GM19193 (cell line): ENCODE measurements at regions not wholly inside any gene's neighbourhood (a gene's known extent, or its start where the extent isn't known, plus 50 kb on each side); places are given as distances from the start of the nearest gene placed in this dataset.

Source experiments
- POLR2A ChIP-seq: IDR thresholded peaks from 4 replicates; pipeline ENCODE4 v1.6.1; 2011; ENCODE audit not compliant: insufficient read depth, insufficient read length; ENCODE audit errors: extremely low read depth

DNA sequence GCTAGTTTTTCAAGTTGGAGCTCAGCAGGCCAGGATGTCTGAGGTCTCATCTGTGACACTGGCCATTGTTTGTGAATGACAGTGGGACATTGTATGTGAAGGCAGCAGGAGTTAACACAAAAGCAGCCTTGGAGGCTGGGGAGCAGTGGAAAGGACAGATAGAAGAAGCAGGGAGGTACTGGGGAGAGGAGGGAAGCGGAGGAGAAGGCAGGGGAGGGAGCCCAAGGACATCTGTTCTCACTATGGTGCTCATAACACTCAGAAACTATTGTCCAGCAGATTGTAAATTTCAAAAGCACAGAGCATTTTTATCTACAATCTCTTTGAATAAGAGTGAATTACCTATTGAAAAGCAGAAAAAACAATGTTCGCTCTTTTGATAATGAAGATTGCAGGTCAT lies 253.6 kb upstream of the DIPK2B start:
- TF ChIP-seq POLR2A, result no peak

- TF ChIP-seq POLR2A, result no peak
Measured at GRCh38 chrX:45449982-45450381, 249.3 kb upstream of the DIPK2B start.

GRCh38 chrX:45447995-45448394 lies 247.3 kb upstream of the DIPK2B start:
- TF ChIP-seq POLR2A, result no peak

DNA sequence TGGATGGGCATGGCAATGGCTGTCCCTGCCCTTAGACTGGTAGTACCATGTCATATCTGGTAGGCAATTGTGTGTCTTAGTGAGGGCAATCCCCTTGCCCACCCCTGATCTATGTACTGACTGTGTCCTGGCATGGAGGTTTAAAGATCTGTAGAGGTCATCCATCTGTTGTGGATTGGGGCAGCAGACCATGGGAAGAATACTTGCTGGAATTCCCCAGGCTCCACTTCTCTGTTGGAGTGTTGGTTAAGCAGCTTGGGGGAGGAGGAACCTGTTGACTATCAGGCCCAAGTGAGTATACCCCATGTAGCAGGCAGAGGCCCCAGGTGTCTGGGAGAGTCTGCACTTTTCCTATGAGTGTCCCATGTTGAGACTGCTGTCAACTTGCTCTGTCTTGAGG lies 246.7 kb upstream of the DIPK2B start:
- no peak for TF ChIP-seq POLR2A

GRCh38 chrX:45445745-45446412 lies 245.2 kb upstream of the DIPK2B start:
- no peak for TF ChIP-seq POLR2A

DNA sequence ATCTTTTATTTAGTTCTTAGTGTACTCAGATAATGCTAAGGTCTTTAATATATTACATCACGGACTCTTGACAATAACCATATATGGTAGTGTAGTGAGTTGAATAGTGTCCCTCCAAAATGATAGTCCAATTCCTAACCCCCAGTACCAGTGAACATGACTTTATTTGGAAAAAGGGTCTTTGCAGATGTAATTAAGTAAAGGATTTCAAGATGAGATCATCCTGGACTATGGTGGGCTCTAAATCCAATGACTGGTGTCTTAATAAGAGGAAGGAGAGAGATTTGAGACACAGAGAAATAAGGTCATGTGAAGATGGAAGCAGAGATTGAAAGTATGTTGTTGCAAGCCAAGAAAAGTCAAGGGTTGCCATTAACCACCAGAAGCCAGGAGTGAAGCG lies 236.5 kb upstream of the DIPK2B start:
- no peak for TF ChIP-seq POLR2A

DNA sequence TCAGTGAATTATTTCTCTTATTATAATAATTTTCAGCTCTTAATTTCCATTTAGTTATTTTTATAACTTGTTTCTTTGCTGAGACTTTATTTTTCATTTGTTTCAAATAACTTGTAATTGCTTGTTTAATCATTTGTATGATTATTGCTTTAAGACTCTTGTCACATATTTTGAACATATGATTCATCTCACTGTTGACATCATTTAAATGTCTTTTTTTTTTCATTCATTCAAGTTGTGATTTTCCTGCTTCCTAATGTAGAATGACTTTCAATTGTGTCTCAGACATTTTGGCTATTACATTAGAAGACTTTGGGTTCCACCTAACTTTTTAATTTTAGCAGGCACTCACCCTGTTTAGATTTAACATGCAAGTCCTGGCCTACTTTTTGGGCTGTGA lies 234.8 kb upstream of the DIPK2B start:
- TF ChIP-seq POLR2A, result no peak

DNA sequence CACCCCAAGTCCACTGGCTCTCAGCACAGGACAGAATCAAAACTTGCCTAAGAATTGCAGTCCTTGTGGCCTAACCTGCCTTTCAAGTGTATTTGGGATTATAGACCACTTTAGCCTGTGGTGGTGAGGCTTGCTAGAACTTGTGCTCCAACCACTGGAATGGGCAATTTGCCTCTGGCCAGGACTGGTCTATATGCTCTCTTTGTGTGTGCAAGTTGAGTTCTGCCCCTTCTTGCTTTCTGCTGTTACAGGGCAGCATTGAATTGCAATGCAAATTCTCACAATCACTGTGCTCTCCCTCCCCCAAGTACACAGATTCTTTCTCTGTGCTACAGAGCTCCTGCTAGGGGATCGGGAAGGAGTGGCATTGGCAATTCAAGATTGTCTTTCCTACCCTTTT lies 233.6 kb upstream of the DIPK2B start:
- TF ChIP-seq POLR2A, result no peak

DNA sequence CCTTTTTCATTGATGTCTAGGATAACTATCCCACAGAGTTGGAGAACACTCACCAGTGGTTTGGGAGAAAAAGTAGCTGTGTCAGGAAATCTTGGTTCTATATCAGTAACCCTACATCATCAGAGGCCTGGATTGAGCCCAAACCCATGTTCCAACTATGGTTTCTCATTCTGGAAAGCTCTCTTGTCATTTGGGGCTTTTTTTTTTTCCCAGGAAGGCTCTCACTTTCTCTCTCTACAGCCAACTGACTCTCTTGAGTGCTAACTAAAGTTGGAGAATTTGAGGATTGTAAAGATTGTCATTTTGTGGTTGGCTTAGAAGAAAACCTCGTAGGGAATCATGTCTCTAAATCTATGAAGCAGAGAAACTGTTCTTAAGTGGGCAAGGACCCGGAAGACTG lies 228.2 kb upstream of the DIPK2B start:
- no peak for TF ChIP-seq POLR2A

- no peak for TF ChIP-seq POLR2A
Measured at GRCh38 chrX:45424326-45424725, 223.7 kb upstream of the DIPK2B start.

- no peak for TF ChIP-seq POLR2A
Measured at GRCh38 chrX:45422216-45422925, 221.7 kb upstream of the DIPK2B start.

DNA sequence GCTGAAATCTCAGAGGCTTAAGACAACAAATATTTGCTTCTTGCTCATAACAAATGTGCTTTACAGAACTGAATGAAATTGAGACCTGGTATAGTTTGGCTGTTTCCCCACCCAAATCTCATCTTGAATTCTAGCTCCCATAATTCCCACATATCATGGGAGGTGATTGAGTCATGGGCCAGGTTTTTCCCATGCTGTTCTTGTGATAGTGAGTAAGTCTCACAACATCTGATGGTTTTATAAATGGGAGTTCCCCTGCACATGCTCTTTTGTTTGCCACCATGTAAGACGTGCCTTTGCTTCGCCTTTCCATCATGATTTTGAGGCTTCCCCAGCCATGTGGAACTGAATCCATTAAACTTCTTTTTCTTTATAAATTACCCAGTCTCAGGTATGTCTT lies 221.1 kb upstream of the DIPK2B start:
- TF ChIP-seq POLR2A, result no peak

DNA sequence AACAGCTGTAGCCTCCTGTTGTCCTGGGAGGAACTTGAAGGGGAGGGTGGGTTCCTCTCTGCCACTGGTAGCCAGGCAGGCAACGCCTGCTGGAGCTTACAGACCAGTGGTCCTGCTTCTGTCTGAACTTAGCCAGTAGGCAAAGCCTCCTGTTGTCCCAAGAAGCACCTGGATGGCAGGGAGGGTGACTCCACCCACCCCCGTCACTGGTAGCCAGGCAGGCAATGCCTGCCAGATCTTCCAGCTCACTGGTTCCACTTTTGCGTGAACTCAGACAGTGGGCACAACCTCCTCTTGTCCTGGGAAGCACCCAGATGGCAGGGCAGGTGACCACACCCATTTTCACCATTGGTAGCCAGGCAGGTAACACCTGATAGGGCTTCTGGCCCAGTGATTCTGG lies 203.5 kb upstream of the DIPK2B start:
- TF ChIP-seq POLR2A, result no peak

- no peak for TF ChIP-seq POLR2A
Measured at GRCh38 chrX:45401923-45402322, 201.2 kb upstream of the DIPK2B start.

GRCh38 chrX:45400027-45400779 lies 199.5 kb upstream of the DIPK2B start:
- no peak for TF ChIP-seq POLR2A

DNA sequence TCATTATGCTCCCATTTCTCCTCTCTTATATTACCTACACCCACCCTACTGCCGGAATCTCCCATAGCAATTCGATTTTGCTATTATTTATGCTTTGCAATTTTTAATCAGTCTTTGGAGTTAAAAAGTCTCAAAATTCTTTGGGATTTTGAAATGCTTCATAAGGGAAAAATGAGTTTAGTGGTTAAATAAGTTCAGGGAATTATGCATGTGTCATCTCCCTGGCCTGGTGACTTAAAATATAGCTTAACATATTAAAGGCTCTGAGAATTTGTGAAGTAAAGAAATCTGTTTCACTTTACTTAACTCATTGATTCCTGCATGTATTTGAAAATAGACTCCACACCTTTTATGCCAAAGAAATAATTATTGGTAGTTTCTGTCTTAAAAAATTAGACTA lies 185.1 kb upstream of the DIPK2B start:
- no peak for TF ChIP-seq POLR2A
